AG08395 (cell line): ENCODE measurements at regions not wholly inside any gene's neighbourhood (a gene's known extent, or its start where the extent isn't known, plus 50 kb on each side); places are given as distances from the start of the nearest gene placed in this dataset.

Source experiments
- DNase-seq: peaks from one replicate; pipeline ENCODE4 v3.0.0; 2012; ENCODE audit warnings: mixed read lengths, low spot score

DNA sequence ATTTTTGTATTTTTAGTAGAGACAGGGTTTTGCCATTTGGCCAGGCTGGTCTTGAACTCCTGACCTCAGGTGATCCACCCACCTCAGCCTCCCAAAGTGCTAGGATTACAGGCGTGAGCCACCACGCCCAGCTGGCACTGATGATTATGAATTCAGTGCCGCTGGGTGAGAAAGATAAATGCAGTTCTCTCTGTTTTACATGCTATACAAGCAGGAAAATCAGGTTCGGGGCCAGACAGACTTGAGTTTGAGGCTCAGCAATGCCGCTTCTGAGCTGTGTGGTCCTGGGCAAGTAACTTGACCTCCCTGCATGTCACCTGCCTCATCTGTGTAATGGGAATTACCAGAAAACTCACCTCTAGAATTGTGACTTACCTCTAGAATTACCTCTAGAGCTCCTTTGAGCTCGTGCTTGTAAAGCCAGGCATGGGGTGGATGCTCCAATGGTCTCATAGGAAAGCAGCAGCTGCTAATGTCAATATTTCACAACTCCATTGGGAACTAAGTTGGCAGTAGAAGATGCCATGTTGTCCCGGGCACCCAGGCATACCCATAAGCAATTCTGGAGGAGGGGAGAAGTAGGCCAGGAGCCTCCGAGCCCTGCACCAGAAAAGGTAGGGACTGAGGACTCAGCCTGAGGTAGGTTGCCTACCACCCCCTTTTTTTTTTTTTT is 119.8 kb upstream of the SLC25A33 start:
- no peak for DNase-seq

DNA sequence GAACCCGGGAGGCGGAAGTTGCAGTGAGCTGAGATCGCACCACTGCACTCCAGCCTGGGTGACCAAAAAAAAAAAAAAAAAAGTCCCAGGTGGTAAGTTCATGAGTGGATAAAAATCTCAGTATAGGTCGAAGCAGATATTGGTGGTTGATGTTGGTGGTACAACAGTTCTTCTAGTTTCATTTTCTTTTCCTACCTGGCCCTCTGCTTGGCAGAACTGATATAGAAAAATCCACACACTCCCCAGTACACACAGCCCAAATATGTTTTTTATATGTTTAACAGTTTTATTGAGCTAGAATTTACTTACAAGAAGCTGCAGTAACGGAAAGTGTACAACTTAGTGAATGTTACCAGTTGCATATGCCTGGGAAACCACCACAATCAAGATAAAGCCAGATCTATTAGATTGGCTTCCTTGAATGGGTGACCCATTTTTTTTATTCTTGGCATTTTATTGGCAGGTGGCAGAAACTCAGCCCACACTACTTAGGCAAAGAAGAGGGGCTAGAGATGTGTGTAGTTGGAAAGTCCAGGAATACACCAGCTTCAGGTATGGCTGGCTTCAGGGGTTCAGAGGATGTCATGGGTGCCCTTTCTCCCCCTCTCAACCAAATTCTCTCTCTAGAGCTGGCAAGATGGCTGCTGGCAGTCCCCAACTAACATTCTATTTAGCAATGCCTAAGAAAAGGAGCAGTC is 118.3 kb upstream of the SLC25A33 start:
- DNase-seq, result no peak

GRCh38 chr1:9421533-9421873 is 117.8 kb upstream of the SLC25A33 start:
- DNase-seq, result no peak

DNA sequence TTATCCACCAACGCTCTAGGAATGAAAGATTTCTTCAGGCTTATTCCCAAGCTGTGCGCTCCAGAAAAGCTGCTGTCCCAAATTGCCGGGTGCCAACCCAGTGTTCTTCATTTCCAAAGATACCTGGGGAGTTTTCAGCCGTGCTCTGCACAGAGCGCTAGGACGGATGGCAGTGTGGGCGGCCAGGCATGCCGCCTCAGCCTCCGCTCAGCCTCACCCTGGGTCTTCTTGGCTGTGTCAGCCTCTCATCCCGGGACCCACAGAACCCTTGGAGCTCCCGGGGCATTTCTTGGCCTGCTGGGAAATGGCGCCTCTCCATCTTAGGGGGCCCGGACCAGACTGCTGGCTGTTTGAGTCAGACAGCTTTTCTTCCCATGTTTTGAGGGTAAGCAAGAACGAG is 116.9 kb upstream of the SLC25A33 start:
- DNase-seq, result no peak

DNA sequence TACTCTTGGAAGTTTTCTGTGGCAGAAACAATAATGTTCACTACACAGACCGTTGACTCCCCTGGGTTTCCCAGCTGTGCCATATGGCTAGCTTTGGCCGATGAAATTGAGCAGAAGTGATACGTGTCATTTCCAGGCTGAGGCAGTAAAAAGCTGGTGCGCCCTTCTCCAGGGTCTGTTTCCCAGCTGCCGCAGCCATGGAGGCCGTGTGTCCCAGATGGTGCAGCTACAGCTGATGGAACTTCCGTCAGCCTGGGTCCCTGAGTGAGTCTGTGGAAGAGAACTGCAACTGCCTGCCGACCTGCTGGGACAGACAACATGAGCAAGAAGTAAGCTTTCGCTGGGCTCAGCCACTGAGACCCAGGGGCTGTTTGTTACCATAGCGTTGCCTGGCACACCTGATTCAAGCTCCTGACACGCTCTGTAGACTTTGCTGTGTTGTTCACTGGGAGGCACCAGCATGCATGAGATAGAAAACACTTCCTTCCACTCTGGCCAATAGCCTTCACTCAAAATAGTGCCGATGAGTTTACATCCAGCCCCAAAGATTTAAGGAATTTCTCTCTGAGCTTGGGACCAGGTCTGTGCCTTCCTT is 116.3 kb upstream of the SLC25A33 start:
- no peak for DNase-seq

GRCh38 chr1:9424261-9424660 is 115.0 kb upstream of the SLC25A33 start:
- no peak for DNase-seq

DNA sequence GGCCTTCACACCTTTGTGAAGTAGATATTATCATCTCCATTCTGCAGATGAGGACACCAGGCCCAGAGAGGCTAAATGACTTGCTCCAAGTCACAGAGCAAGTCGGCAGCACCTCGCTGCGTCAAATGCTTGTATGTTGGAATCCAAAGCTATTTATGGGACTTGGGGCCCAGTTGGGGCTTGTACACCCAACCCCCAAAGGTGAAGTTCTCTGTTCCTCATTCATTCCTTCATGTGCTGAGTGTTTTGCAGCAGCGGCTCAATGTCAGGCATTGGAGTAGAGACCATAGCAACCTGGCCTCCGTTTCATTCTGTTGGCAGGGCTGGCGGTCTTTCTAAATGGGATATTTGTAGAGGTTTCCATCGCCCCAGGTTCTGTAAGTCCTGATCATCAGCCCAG is 113.4 kb upstream of the SLC25A33 start:
- DNase-seq, result no peak

- DNase-seq, result no peak
Measured at GRCh38 chr1:9426291-9426711, 113.0 kb upstream of the SLC25A33 start.

DNA sequence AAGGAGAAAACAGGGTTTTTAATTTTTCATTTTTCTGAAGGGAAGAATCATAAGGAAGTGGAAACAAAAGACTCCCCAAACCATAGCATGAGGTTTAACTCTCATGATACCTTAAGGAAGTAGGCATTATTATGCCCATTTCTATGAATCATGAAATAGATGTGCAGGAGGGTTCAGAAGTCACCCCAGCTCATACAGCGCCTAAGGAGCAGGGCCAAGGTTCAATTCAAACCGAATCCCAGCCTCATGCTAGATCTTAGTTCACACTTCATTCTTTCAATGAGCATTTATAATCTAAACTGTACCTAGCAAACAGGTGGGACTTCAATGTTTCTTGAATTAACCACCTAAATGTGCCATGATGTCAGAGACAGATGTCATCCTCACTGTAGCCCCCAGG is 111.9 kb upstream of the SLC25A33 start:
- DNase-seq, result no peak

DNA sequence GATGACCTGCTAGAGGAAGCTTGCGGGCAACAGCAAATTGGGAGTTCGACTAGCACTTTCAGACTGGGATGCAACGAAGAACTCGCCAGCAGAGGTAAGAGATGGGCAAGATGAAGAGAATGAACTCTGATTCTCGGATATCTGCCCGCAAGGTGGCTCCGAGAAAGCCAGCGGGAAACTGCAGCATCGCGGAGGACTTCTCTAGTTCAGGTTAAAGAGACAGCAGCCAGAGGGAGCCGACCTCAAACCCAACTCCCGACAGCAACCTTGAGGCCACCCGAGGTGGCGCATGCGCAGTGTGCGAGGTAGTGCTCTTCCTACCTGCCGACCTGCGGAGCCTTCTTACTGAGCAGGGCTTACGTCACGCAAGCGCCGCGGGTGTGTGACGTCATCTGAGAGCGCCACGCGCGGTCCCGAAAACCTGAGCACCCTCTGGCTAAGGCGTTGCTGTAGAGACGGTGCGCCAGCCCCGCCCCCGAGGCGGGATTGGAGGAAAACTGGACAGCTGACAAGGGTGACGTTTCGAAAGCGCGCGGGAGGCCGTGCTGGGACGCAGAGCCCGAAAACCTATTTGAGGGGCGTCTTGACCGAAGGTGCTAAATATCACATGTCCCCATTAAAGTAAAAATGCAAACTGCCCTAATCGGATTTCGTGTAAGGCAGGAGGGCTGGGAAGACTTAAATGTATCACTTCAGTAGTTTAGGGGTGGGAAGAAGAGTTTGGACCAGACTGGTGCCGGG is 110.5 kb upstream of the SLC25A33 start:
- DNase-seq, result peak; percentile 99

GRCh38 chr1:9429342-9429711 is 109.9 kb upstream of the SLC25A33 start:
- no peak for DNase-seq

DNA sequence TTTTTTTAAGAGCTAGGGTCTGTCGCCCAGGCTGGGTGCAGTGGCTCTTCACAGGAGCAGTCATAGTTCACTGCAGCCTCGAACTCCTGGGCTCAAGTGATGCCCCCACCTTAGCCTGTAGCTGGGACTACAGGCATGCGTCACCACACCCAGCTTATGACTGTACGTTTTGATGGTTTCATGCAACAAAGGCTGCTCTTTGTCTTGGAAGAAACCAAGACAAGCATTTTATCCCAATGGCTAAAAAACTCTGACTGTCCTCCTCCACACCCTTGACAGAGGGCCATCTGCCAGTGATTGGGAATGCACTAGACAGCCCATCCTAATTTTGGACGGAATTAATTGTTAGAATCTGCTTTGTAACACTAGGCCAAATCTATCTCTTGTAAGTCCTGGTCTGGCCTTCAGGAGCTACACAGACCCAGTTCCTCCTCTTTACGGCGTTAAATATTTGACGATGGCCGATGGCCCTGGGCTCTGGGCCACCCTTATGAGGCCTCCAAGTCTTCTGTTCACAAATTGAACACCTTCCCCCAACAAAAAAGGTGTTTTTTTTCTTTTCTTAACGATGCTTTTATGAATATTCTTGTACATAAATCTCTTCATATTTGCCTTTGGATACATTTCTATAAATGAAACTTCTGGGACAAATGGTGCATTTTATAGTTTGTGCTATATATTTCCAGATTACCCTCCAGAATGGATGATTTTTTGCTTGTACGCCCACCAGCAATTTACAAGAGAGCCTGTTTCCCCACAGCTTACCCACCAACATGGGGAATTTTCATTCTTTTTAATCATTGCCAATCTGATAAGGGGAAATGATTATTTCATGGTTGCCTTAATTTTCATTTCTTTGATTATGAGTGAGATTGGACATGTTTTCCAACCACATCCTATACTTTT is 104.8 kb upstream of the SLC25A33 start:
- DNase-seq, result no peak

DNA sequence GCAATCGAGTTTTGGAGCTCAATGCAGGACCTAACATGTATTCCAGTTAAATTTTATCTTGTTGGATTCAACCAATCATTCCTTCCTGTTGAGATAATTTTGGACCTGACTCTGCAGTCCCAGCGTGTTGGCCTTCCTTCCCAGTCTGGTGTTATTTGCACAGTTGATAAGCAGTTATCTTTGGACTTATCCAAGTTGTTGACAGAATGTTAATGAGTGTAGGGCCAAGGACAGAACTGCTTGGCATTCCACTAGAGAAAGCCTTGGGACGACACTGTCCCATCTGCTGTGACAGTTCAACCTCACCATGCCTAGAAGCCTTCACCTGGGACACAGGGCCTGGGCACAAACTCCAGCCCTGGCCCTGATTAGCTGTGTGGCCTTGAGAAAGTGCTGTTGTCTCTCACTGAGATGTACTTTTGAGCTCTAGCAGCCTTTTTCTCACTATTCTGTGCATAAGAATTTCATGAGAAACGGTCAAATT is 104.1 kb upstream of the SLC25A33 start:
- no peak for DNase-seq

DNA sequence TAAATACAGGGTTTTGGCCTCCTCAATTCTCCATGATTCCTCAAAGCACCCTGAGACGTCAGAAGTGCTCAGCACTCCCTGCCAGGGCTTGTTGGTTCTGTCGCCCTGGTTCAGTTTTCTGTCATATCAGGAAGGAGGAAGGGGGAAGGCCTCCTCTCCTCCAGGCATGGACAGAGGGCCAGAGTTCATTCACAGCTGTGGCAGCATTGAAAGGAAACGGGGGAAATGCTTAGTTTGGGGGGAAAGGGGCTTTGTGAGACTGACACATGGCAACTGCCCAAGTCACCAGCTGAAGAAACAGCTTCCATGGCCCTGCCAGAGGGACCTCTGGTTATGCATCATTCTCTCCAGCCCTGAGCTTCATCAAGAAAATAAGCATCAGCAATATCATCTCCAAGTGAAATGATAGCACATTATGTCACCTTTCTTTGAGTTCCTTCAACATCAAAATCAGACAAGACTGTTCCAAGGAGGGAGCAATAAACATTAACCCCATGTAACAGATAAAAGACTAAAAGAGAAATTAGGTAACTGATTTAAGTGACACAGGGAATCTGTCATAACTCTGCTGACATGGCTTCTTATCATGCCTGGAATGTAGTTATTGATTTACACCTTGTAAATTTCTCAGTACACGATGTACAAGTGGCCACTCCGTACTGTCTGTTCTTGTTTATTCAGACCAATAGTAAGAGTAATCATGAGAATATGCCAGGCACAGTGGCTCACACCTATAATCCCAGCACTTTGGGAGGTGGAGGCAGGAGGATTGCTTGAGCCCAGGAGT is 103.2 kb upstream of the SLC25A33 start:
- DNase-seq, result no peak

DNA sequence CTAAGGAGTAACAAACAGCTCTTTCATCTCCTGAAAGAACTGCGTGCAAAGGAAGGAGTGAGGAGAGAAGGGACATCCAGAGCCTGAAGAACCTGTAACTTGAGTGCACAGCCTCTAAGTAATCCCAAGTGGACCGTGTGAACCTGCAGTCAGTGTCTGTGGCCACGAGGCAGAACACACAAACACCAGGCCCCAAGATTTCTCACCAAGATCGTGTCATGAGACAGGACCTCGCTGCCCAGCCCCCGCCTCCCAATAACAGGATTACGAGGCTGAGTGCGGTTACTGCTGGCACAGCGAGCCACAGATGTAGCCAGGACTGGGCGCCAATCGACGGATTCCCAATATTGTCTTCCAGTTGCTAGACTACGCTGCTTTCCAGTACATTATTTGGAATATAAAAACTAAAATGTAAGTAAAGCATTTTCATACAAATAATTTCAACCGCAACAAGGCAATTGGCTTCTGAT is 101.3 kb upstream of the SLC25A33 start:
- no peak for DNase-seq

DNA sequence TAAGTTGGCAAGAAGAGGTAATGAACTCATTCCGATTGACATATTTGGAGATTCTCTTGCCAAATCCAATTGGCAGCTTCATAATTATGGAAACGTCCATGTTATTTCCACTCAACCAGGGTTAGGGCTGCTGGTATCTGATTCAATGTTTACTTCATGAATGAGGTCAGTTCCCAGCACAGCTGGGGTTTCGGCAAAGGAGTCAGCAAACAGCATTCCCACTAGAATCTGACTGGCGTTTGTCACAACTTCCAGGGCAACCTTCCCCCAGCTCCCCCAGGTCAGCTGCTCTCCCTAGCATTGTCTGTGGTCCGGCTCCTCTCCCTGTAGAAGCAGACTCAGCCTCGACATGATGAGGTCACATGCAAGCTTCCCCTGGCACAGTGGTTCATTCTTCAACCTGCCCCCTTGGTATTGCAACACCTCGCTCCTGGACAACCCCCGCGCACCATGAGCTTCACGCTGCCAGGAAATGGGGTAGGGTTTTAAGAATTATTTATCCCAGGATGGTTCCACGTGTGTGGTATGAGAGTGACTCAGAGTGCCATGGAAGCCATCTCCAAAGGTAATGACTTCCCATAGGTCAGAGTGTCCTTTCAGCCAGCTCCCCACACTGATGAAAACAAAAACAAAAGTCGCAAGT is 100.7 kb upstream of the SLC25A33 start:
- DNase-seq, result peak; percentile 28

- no peak for DNase-seq
Measured at GRCh38 chr1:9439074-9439761, 100.0 kb upstream of the SLC25A33 start.

DNA sequence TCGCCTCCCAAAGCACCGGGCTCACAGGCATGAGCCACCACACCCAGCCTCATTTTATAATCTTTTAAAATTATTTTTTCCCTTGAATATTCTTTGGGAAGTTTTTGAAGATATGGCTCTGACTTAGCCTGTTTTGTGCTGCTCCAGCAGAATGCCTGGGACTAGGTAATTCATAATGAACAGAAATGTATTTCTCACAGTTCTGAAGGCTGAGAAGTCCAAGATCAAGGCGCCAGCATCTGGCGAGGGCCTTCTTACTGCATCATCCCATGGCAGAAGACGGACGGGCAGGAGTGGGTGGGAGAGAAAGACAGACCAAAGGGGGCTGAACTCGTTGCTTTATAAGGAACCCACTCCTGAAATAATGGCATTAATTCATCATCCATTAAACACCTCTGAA is 99.0 kb upstream of the SLC25A33 start:
- no peak for DNase-seq

GRCh38 chr1:9440763-9441194 is 98.5 kb upstream of the SLC25A33 start:
- DNase-seq, result no peak
